GM12865 (cell line): ENCODE measurements at regions not wholly inside any gene's neighbourhood (a gene's known extent, or its start where the extent isn't known, plus 50 kb on each side); places are given as distances from the start of the nearest gene placed in this dataset.

ENCODE experiments used
- DNase-seq: peaks from one replicate; pipeline ENCODE4 v3.0.0; 2010; ENCODE audit warnings: low read depth
- H3K4me3 ChIP-seq: 2 replicates; pipeline ENCODE4 v1.5.1; 2011; ENCODE audit warnings: mild to moderate bottlenecking, low read depth, low read length, control low read depth
- CTCF ChIP-seq: IDR thresholded peaks from 2 replicates; pipeline ENCODE4 v1.5.1; 2011; ENCODE audit warnings: low read length, control low read depth, low read depth, inconsistent platforms; ENCODE audit not compliant: insufficient read depth; ENCODE audit errors: missing control alignments

DNA sequence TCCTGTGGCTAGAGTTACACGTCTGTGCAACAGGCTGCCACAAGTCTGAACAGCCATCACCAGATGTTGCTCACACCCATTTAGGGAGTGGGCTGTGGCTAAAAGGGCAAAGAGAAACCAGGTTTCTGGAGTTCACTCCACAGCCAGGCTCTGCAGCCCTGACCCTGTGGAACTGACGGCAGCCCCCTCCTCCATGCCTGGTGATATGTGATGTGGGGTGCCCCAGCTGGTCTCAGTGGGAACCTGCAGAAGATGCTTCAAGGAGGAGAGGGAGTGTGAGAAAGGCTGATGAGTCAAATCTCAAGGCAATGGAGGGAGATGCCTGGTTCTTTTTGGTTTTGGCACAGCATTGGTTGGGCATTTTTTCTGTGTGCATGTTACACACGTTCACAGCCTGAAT lies 130.6 kb downstream of the TPRA1 start:
- TF ChIP-seq CTCF = no peak
- no peak overlapping the region for H3K4me3 ChIP-seq
- no peak for DNase-seq

DNA sequence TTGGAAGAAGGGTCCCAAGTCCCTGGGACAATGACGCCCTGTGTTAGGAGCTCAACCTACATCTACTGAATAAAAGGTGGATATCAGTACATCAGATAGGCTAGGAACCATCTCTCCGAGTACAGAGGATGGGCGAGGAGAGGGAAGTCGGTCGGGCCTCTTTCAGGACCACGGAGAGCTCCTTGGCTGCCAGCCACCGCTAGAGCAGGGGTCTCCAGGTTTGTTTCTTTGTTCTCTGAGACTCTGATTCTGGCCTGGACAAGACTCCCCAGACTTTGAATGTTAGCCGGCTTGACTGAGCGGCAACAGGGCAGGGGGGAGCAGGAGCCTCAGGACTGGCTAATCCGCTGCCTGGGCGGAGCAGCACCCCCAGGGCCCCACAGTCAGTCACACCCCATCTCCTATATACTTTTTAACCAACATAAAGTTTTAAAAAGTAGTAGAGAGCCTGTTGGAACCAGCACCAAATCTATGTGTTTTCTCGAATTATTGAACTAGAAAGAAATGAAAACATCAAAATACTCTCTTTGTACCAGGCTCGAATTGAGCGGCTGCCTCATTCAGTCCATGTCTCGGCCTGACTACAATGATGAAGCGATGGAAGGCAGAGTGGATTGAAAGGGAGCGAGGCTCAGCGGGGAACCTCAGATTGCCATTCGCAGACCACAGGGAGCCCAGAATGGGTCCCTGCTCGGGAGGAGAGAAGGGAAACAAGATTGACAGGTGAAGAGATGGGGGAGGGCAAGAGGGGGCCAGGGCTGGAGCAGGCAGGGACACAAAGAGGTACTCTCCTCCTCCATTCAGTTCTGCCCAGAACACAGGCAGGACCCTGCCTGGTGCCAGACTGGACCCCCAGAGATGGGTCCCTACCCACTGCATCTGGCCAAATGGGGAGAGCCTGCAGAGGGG lies 131.6 kb downstream of the TPRA1 start:
- H3K4me3 ChIP-seq = no peak overlapping the region
- no peak for DNase-seq
- no peak for TF ChIP-seq CTCF

- H3K4me3 ChIP-seq = no peak overlapping the region
- TF ChIP-seq CTCF = no peak
- no peak for DNase-seq
Measured at GRCh38 chr3:127457546-127458145, 132.9 kb downstream of the TPRA1 start.

DNA sequence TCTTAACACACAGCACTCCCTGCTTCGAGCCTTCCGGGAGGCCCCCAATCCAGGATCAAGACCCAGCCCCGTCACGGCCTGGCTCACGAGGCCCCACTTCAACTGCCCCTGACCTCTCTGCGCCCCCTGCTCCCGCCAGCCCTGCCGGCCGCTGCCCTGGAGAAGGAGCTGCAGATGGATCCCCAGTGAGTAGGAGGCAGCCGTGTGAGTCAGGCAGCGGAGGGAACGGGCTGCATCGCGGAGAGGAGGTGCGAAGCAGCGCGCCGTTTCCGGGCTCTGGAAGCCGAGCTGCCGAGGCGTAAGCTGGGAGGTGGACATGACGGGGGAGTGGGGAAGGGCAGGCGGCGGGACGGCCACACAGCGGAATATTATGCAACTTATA lies 133.4 kb downstream of the TPRA1 start:
- DNase-seq = no peak
- no peak for TF ChIP-seq CTCF
- no peak overlapping the region for H3K4me3 ChIP-seq

DNA sequence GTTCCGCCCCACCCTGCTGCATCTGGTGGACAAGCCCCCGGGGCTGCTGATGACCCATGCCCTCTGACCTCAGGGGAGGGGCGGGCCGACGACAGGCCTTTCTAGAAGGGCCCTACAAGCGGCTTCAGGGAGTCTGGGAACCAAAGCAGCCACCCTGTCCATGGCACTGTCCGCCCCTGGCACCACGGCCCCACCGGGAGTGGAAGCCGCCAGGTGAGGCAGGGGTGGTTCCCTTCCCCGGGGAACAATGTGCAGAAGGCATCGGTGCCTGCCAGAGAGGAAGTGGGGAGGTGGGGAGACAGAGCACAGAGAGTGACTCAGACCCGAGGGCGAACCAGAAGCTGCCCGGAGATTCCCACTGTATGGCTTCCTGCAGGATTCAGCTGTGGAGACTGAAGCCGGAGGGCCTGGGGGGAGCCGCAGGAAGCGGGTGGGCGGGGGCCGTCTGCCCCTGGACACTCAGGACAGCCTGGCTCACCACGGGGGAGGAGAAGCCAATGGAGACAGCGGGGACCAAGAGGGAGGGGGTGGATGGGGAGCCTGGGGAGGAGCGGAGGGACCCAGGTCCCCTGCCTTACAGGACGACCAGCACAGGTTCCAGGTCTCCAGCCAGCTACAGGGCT lies 134.0 kb downstream of the TPRA1 start:
- no peak overlapping the region for H3K4me3 ChIP-seq
- no peak for DNase-seq
- TF ChIP-seq CTCF = no peak

DNA sequence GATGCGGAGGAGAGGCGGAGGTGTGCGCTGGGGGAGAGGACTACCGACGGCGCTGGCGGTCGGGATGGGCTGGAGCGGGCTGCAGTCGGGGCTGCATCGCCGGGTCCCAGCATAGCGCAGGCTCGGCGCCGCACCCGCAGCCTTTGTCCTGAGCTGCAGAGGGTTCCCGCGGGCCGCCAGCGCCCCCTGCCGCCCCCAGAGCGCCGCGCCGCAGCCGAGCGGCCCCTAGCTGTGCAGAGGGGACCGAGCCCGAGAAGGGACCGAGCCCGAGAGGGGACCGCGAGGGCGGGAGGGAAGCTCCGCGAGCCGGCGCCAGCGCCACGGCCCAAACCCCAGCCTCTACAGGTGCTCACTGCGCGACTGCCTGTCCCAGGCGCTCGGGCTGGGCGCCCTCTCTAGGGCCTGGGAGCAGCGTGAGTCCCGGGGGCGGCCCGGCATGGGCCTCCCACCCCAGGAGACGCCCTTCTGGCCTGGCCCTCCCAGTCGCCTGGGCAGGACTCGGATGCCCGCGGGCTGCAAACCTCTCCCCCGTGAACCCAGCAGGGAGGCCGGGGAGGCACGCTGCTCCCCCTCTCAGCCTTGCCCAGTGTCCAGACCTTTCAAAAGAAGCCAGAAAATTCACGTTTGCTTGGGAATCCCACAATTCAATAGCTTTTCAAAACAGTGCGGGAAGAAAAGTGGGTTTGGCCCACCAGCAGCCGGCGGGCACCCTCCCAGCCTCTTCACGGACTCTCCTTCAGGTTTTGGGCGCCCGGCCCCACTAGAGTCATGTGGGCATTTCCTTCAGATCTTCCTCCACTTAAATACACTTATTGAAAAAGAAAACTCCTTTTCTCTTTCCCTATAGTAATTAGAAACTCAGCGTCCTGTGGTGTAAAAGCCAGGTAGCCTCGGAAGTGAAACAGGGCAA lies 134.7 kb downstream of the TPRA1 start:
- peak; percentile 82 for TF ChIP-seq CTCF
- DNase-seq = peak; percentile 71
- no peak overlapping the region for H3K4me3 ChIP-seq
